MM.1S (cell line): ENCODE measurements at regions not wholly inside any gene's neighbourhood (a gene's known extent, or its start where the extent isn't known, plus 50 kb on each side); places are given as distances from the start of the nearest gene placed in this dataset.

Experiments
- CTCF ChIP-seq: fragments of 300-600 bp; sonication (generic); IDR thresholded peaks from 2 replicates; pipeline ENCODE4 v1.5.1; 2016; ENCODE audit warnings: antibody characterized with exemption, low read length, mixed read lengths
- EZH2 ChIP-seq: fragments of 300-600 bp; sonication (generic); optimal IDR thresholded peaks from 2 replicates; pipeline ENCODE3; 2017; ENCODE audit warnings: low read depth, mild to moderate bottlenecking, antibody characterized with exemption, low read length, mixed read lengths

- no peak for TF ChIP-seq CTCF
- TF ChIP-seq EZH2 = no peak
Observed at GRCh38 chr2:221203856-221204255, 368.2 kb downstream of the EPHA4 start.
